ENCODE measurements at regions not wholly inside any gene's neighbourhood (a gene's known extent, or its start where the extent isn't known, plus 50 kb on each side); places are given as distances from the start of the nearest gene placed in this dataset.
"Not testable (repeated sequence)": the region's sequence is repeated elsewhere in the genome, so short reads cannot be mapped to it uniquely, and the experiment has no call there.

GRCh38 chr14:52202151-52202550, 65.3 kb upstream of the PTGDR start:
- DNase-seq (ENCODE audit: low spot score), result no peak

GRCh38 chr14:52190337-52190931, 77.1 kb upstream of the PTGDR start:
- no peak for DNase-seq (ENCODE audit: low spot score)

GRCh38 chr14:52189325-52189724, 78.2 kb upstream of the PTGDR start:
- no peak for DNase-seq (ENCODE audit: low spot score)

GRCh38 chr14:52188381-52188780, 79.1 kb upstream of the PTGDR start:
- DNase-seq (ENCODE audit: low spot score), result no peak

GRCh38 chr14:52185178-52185577, 82.3 kb upstream of the PTGDR start:
- no peak for DNase-seq (ENCODE audit: low spot score)

- no peak for DNase-seq (ENCODE audit: low spot score)
Observed at GRCh38 chr14:52182853-52183252, 84.6 kb upstream of the PTGDR start.

- DNase-seq (ENCODE audit: low spot score), result no peak
Observed at GRCh38 chr14:52179141-52179790, 88.2 kb upstream of the PTGDR start.

- DNase-seq (ENCODE audit: low spot score), result no peak
Observed at GRCh38 chr14:52175982-52176502, 91.5 kb upstream of the PTGDR start.

GRCh38 chr14:52171932-52172331, 95.6 kb upstream of the PTGDR start:
- not testable (repeated sequence) for DNase-seq (ENCODE audit: low spot score)

- no peak for DNase-seq (ENCODE audit: low spot score)
Observed at GRCh38 chr14:52166822-52167221, 98.0 kb upstream of the NID2 start.

- DNase-seq (ENCODE audit: low spot score), result no peak
Observed at GRCh38 chr14:52155651-52156213, 86.9 kb upstream of the NID2 start.

- DNase-seq (ENCODE audit: low spot score), result no peak
Observed at GRCh38 chr14:52154992-52155650, 86.3 kb upstream of the NID2 start.

GRCh38 chr14:52153939-52154338, 85.1 kb upstream of the NID2 start:
- DNase-seq (ENCODE audit: low spot score), result no peak

- DNase-seq (ENCODE audit: low spot score), result no peak
Observed at GRCh38 chr14:52150162-52150561, 81.3 kb upstream of the NID2 start.

GRCh38 chr14:52148371-52148770, 79.5 kb upstream of the NID2 start:
- no peak for DNase-seq (ENCODE audit: low spot score)

GRCh38 chr14:52146504-52146903, 77.6 kb upstream of the NID2 start:
- no peak for DNase-seq (ENCODE audit: low spot score)

GRCh38 chr14:52144099-52144498, 75.2 kb upstream of the NID2 start:
- DNase-seq (ENCODE audit: low spot score), result not testable (repeated sequence)

- no peak for DNase-seq (ENCODE audit: low spot score)
Observed at GRCh38 chr14:52142504-52142903, 73.6 kb upstream of the NID2 start.

GRCh38 chr14:52131640-52132320, 62.9 kb upstream of the NID2 start:
- DNase-seq (ENCODE audit: low spot score), result peak; percentile 79

- no peak for DNase-seq (ENCODE audit: low spot score)
Observed at GRCh38 chr14:52129721-52130120, 60.9 kb upstream of the NID2 start.

GRCh38 chr14:52125885-52126284, 57.0 kb upstream of the NID2 start:
- DNase-seq (ENCODE audit: low spot score), result no peak

All from ecto neural progenitor cell (in vitro differentiated cells).